A673 (cell line): ENCODE measurements at regions not wholly inside any gene's neighbourhood (a gene's known extent, or its start where the extent isn't known, plus 50 kb on each side); places are given as distances from the start of the nearest gene placed in this dataset.

Experiments used
- BruUV-seq: library from RNA; stranded (reverse); fragments of 400-500 nt; replicated peaks from 2 replicates; lab custom pipeline; 2021; lab: Mats Ljungman, UMichigan
- CTCF ChIA-PET: fragments of 300-600 bp; sonication (Branson Sonifier 250); formaldehyde crosslinking; loops from one replicate; lab custom pipeline; 2022; ENCODE audit warnings: antibody characterized with exemption; lab: Charles Lee
- POLR2A ChIA-PET: fragments of 300-600 bp; sonication (Branson Sonifier 250); formaldehyde crosslinking; loops from one replicate; lab custom pipeline; 2022; ENCODE audit warnings: antibody characterized with exemption; ENCODE audit not compliant: low non-redundant PET; lab: Charles Lee
- DNase-seq: peaks from one replicate; pipeline ENCODE4 v3.0.0-alpha.2; 2015; ENCODE audit warnings: low spot score
- H3K27ac ChIP-seq: fragments of 200-600 bp; sonication (generic); 2 replicates; pipeline ENCODE4 v1.5.1; 2016; ENCODE audit warnings: mixed run types, low read depth, mild to moderate bottlenecking, mixed read lengths, antibody characterized with exemption, low read length; ENCODE audit not compliant: poor library complexity, severe bottlenecking
- H3K27me3 ChIP-seq: fragments of 200-600 bp; sonication (generic); replicated peaks from 2 replicates; pipeline ENCODE4 v1.6.1; 2017; ENCODE audit warnings: mixed run types, low read depth, mild to moderate bottlenecking, mixed read lengths, antibody characterized with exemption, low read length; ENCODE audit not compliant: insufficient read depth, poor library complexity
- H3K36me3 ChIP-seq: fragments of 200-600 bp; sonication (generic); 2 replicates; pipeline ENCODE4 v1.6.1; 2016; ENCODE audit warnings: mixed run types, mild to moderate bottlenecking, mixed read lengths, antibody characterized with exemption, low read length; ENCODE audit not compliant: insufficient read depth, poor library complexity, severe bottlenecking
- H3K4me1 ChIP-seq: fragments of 200-600 bp; sonication (generic); 2 replicates; pipeline ENCODE4 v1.6.1; 2017; ENCODE audit warnings: mixed run types, mild to moderate bottlenecking, mixed read lengths, antibody characterized with exemption, low read length; ENCODE audit not compliant: insufficient read depth, poor library complexity, severe bottlenecking
- H3K4me3 ChIP-seq: fragments of 200-600 bp; sonication (generic); 2 replicates; pipeline ENCODE4 v1.5.1; 2016; ENCODE audit warnings: low read depth, mixed run types, mild to moderate bottlenecking, mixed read lengths, low read length; ENCODE audit not compliant: poor library complexity, severe bottlenecking
- H3K9me3 ChIP-seq: fragments of 200-600 bp; sonication (generic); 2 replicates; pipeline ENCODE4 v1.6.1; 2016; ENCODE audit warnings: mixed run types, low read depth, mild to moderate bottlenecking, mixed read lengths, antibody characterized with exemption, low read length; ENCODE audit not compliant: poor library complexity, severe bottlenecking
- CTCF ChIP-seq: fragments of 300-800, 200-600 bp; sonication (generic); conservative IDR thresholded peaks from 2 replicates; pipeline ENCODE4 v1.5.1; 2017; ENCODE audit warnings: low read depth, mild to moderate bottlenecking, antibody characterized with exemption, low read length, moderate library complexity, mixed read lengths
- EZH2 ChIP-seq: fragments of 200-600 bp; sonication (generic); IDR thresholded peaks from 2 replicates; pipeline ENCODE4 v1.6.1; 2017; ENCODE audit warnings: borderline replicate concordance, low read depth, mild to moderate bottlenecking, mixed read lengths, antibody characterized with exemption, low read length; ENCODE audit not compliant: poor library complexity, severe bottlenecking
- intact Hi-C: fragments of 100-400 bp; cut with micrococcal nuclease; formaldehyde crosslinking; loops from one replicate; pipeline ENCODE4 v1.10.0; 2022; ENCODE audit not compliant: unreplicated experiment

GRCh38 chr9:79912318-79913070, 340.7 kb downstream of the TLE4 start:
- POLR2A ChIA-PET: no interaction called here
- no peaks in the 10 kb centered on the region for H3K27me3 ChIP-seq
- H3K9me3 ChIP-seq: no peaks in the 10 kb centered on the region
- H3K36me3 ChIP-seq: no peaks in the 10 kb centered on the region
- intact Hi-C loops: no loop called here
- H3K4me1 ChIP-seq: no peaks in the 10 kb centered on the region
- CTCF ChIA-PET: no interaction called here
- H3K27ac ChIP-seq: no peak overlapping the region
- H3K4me3 ChIP-seq: no peak overlapping the region
- DNase-seq: no peak
- no TSS peak for BruUV-seq
- TF ChIP-seq CTCF: no peak
- no peak for TF ChIP-seq EZH2

- intact Hi-C loops: no loop called here
- BruUV-seq: no TSS peak
Measured at GRCh38 chr9:79911724-79912123, 340.0 kb downstream of the TLE4 start.

GRCh38 chr9:79902825-79903600, 331.2 kb downstream of the TLE4 start:
- Histone ChIP-seq H3K27me3 (no peaks in the 10 kb centered on the region), H3K36me3 (no peaks in the 10 kb centered on the region), H3K9me3 (no peaks in the 10 kb centered on the region), H3K27ac (no peak overlapping the region), H3K4me1 (peaks cover 10% of the 10 kb centered on the region), H3K4me3 (no peak overlapping the region)
- peak; percentile 72 for DNase-seq
- BruUV-seq: no TSS peak
- intact Hi-C loops: loop anchor here (10.0 kb wide), 1 partner anchor 328 kb away; the partner anchor contains the start of gene TLE4
- ChIA-PET CTCF (no interaction called here), POLR2A (no interaction called here)
- TF ChIP-seq EZH2 (no peak), CTCF (no peak)

More at GRCh38 chr9:79911724-79912123, 340.0 kb downstream of the TLE4 start:
- Histone ChIP-seq H3K4me3 (no peak overlapping the region), H3K9me3 (no peaks in the 10 kb centered on the region), H3K36me3 (no peaks in the 10 kb centered on the region), H3K4me1 (no peaks in the 10 kb centered on the region), H3K27ac (no peak overlapping the region), H3K27me3 (no peaks in the 10 kb centered on the region)
- TF ChIP-seq EZH2: no peak
- no peak for TF ChIP-seq CTCF
- POLR2A ChIA-PET: no interaction called here
- CTCF ChIA-PET: no interaction called here
- DNase-seq: no peak
